OCI-LY7 (cell line): ENCODE measurements at regions not wholly inside any gene's neighbourhood (a gene's known extent, or its start where the extent isn't known, plus 50 kb on each side); places are given as distances from the start of the nearest gene placed in this dataset.

Source experiments
- BruUV-seq: library from RNA; stranded (reverse); fragments of 400-500 nt; replicated peaks from 2 replicates; lab custom pipeline; 2021; lab: Mats Ljungman, UMichigan
- CTCF ChIA-PET: fragments of 300-600 bp; sonication (Branson Sonifier 250); formaldehyde crosslinking; loops from one replicate; lab custom pipeline; 2022; ENCODE audit warnings: antibody characterized with exemption; ENCODE audit not compliant: unreplicated experiment; lab: Charles Lee
- POLR2A ChIA-PET: fragments of 300-600 bp; sonication (Branson Sonifier 250); formaldehyde crosslinking; loops from one replicate; lab custom pipeline; 2022; ENCODE audit warnings: antibody characterized with exemption; lab: Charles Lee
- DNase-seq: peaks from one replicate; pipeline ENCODE4 v3.0.0-alpha.2; 2015; ENCODE audit warnings: low spot score
- H2AFZ ChIP-seq: fragments of 200-600 bp; sonication (generic), shearing (Covaris generic); 2 replicates; pipeline ENCODE4 v1.6.1; 2014; ENCODE audit warnings: mild to moderate bottlenecking, antibody characterized with exemption, low read length, moderate library complexity
- H3K27ac ChIP-seq: fragments of 200-600 bp; sonication (generic); 2 replicates; pipeline ENCODE4 v1.5.1; 2014; ENCODE audit warnings: mixed run types, low read depth, mild to moderate bottlenecking, moderate library complexity, low read length, inconsistent platforms; ENCODE audit not compliant: poor library complexity, severe bottlenecking
- H3K36me3 ChIP-seq: fragments of 200-600 bp; sonication (generic); 2 replicates; pipeline ENCODE4 v1.6.1; 2014; ENCODE audit warnings: mild to moderate bottlenecking, antibody characterized with exemption, low read length, moderate library complexity, mixed read lengths; ENCODE audit not compliant: insufficient read depth
- H3K4me1 ChIP-seq: fragments of 200-600 bp; sonication (generic); 2 replicates; pipeline ENCODE4 v1.5.1; 2014; ENCODE audit warnings: mild to moderate bottlenecking, low read length; ENCODE audit not compliant: insufficient read depth, poor library complexity, severe bottlenecking
- H3K4me2 ChIP-seq: fragments of 200-600 bp; sonication (generic); 2 replicates; pipeline ENCODE4 v1.6.1; 2014; ENCODE audit warnings: mild to moderate bottlenecking, low read length
- H3K4me3 ChIP-seq: fragments of 200-600 bp; sonication (generic); 2 replicates; pipeline ENCODE4 v1.5.1; 2014; ENCODE audit warnings: mild to moderate bottlenecking, low read depth, low read length; ENCODE audit not compliant: poor library complexity, severe bottlenecking
- H3K79me2 ChIP-seq: fragments of 200-600 bp; sonication (generic); 2 replicates; pipeline ENCODE4 v1.6.1; 2016; ENCODE audit warnings: low read depth, mild to moderate bottlenecking, low read length, moderate library complexity, mixed read lengths; ENCODE audit not compliant: insufficient read depth
- H3K9me2 ChIP-seq: fragments of 200-600 bp; sonication (generic); 2 replicates; pipeline ENCODE4 v1.6.1; 2016; ENCODE audit warnings: mild to moderate bottlenecking, low read length, mixed read lengths; ENCODE audit not compliant: insufficient read depth
- H3K9me3 ChIP-seq: fragments of 200-600 bp; sonication (generic); 2 replicates; pipeline ENCODE4 v1.6.1; 2014; ENCODE audit warnings: mild to moderate bottlenecking, mixed run types, low read length, mixed read lengths
- H4K20me1 ChIP-seq: fragments of 200-600 bp; sonication (generic); 2 replicates; pipeline ENCODE4 v1.6.1; 2014; ENCODE audit warnings: mild to moderate bottlenecking, antibody characterized with exemption, low read length, moderate library complexity, mixed read lengths; ENCODE audit not compliant: insufficient read depth
- EZH2phosphoT487 ChIP-seq: fragments of 200-600 bp; sonication (generic); IDR thresholded peaks from 2 replicates; pipeline ENCODE4 v1.6.1; 2018; ENCODE audit warnings: low read depth, borderline replicate concordance, mild to moderate bottlenecking, mixed run types, antibody characterized with exemption, low read length, moderate library complexity, mixed read lengths
- intact Hi-C: fragments of 100-400 bp; cut with micrococcal nuclease; formaldehyde crosslinking; loops from one replicate; pipeline ENCODE4 v1.10.0; 2022; ENCODE audit not compliant: unreplicated experiment
- TF ChIP-seq, protein P1 (sequence below): fragments of 200-600 bp; sonication (generic); conservative IDR thresholded peaks from 2 replicates; pipeline ENCODE4 v1.5.1; 2014; ENCODE audit warnings: mild to moderate bottlenecking, antibody characterized with exemption, low read length, moderate library complexity, mixed read lengths

DNA sequence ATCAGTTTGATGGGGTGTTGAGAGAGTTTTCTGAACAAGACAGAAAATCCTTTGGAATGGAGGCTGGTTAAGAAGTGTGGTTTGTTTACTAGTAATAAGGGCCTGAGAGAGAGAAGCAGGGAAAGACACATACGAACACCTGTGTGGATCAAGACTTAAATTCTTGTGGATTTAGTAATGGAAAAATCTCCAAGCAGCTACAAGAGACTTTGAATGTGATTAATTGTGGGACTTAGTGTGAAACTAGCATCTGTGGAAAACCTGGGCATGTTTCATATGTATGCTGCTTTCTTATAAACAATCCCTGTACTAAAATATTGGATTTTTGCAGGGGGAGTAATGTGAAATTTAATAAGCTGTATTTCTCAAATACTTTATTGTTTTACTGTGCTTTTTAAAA is 399.1 kb downstream of the SI start:
- H3K79me2 ChIP-seq, result no peaks in the 10 kb centered on the region
- no TSS peak for BruUV-seq
- POLR2A ChIA-PET, result no interaction called here

DNA sequence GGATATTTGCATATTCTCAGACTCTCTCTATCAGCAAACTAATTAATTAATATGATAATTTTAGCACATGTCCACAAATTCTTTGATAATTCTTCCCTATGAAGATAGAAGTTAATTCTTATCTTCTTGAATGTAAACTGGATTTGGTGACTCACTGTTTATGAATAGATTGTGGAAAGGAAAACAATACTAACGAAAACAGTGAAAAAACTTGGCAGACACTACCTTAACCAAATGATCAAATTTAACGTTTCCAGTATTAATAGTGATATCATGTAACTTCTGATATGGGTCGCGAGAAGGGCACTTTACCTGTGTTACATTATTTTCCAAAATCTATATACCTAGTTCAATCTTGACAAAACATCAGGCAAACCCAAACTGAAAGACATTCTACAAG is 401.0 kb downstream of the SI start:
- Histone ChIP-seq H2AFZ (no peak overlapping the region), H3K9me3 (no peaks in the 10 kb centered on the region), H3K4me1 (no peaks in the 10 kb centered on the region), H3K4me3 (no peak overlapping the region), H4K20me1 (no peaks in the 10 kb centered on the region), H3K4me2 (no peak overlapping the region), H3K79me2 (no peaks in the 10 kb centered on the region), H3K36me3 (no peaks in the 10 kb centered on the region), H3K27ac (no peak overlapping the region), H3K9me2 (no peaks in the 10 kb centered on the region)
- POLR2A ChIA-PET, result no interaction called here
- TF ChIP-seq, protein P1, sequence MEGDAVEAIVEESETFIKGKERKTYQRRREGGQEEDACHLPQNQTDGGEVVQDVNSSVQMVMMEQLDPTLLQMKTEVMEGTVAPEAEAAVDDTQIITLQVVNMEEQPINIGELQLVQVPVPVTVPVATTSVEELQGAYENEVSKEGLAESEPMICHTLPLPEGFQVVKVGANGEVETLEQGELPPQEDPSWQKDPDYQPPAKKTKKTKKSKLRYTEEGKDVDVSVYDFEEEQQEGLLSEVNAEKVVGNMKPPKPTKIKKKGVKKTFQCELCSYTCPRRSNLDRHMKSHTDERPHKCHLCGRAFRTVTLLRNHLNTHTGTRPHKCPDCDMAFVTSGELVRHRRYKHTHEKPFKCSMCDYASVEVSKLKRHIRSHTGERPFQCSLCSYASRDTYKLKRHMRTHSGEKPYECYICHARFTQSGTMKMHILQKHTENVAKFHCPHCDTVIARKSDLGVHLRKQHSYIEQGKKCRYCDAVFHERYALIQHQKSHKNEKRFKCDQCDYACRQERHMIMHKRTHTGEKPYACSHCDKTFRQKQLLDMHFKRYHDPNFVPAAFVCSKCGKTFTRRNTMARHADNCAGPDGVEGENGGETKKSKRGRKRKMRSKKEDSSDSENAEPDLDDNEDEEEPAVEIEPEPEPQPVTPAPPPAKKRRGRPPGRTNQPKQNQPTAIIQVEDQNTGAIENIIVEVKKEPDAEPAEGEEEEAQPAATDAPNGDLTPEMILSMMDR, result no peak
- no peak for TF ChIP-seq EZH2phosphoT487
- DNase-seq, result no peak
- intact Hi-C loops, result no loop called here
- no TSS peak for BruUV-seq
- CTCF ChIA-PET, result no interaction called here

More for the DNA sequence above, 399.1 kb downstream of the SI start:
- no peaks in the 10 kb centered on the region for H3K36me3 ChIP-seq
- H3K4me1 ChIP-seq, result no peaks in the 10 kb centered on the region
- CTCF ChIA-PET, result no interaction called here
- H4K20me1 ChIP-seq, result no peaks in the 10 kb centered on the region
- H3K9me3 ChIP-seq, result no peaks in the 10 kb centered on the region
- DNase-seq, result no peak
- intact Hi-C loops, result no loop called here
- H2AFZ ChIP-seq, result no peak overlapping the region
- H3K4me3 ChIP-seq, result no peak overlapping the region
- no peak for TF ChIP-seq EZH2phosphoT487
- TF ChIP-seq, protein P1, result no peak
- H3K4me2 ChIP-seq, result no peak overlapping the region
- no peaks in the 10 kb centered on the region for H3K9me2 ChIP-seq
- no peak overlapping the region for H3K27ac ChIP-seq

DNA sequence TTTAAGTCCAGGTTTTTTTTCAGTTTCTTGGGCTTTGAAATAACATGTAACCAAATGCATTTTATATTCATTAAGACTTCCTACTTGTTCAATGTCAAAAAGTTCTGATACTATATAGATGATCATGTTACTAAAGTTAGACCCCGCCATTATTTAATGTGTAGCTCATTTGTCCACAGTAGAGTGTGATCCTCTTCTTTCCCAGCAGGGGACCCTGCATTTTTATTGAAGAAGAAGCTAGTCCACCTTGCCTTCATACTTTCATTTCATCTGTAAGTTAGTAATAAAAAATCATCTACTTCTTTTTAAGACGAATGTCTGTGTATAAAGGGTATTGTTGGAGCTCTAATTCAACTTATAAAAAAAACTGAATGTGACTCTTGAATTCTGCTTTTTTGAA is 404.6 kb downstream of the SI start:
- Histone ChIP-seq H3K4me1 (no peaks in the 10 kb centered on the region), H3K9me2 (no peaks in the 10 kb centered on the region), H3K79me2 (no peaks in the 10 kb centered on the region), H3K4me3 (no peak overlapping the region), H4K20me1 (no peaks in the 10 kb centered on the region), H3K36me3 (no peaks in the 10 kb centered on the region), H3K4me2 (no peak overlapping the region), H3K27ac (no peak overlapping the region), H2AFZ (no peak overlapping the region), H3K9me3 (no peaks in the 10 kb centered on the region)
- no peak for DNase-seq
- no TSS peak for BruUV-seq
- intact Hi-C loops, result no loop called here
- ChIA-PET POLR2A (interaction anchor here (1.2 kb wide), 1 partner anchor 9 kb away, joined by 3 read pairs; no protein-coding TSS in a partner anchor), CTCF (no interaction called here)
- no peak for TF ChIP-seq EZH2phosphoT487
- TF ChIP-seq, protein P1, result 0 out of 2 replicates have a peak, but pooled peaks have one; percentile 23
